ENCODE measurements at regions not wholly inside any gene's neighbourhood (a gene's known extent, or its start where the extent isn't known, plus 50 kb on each side); places are given as distances from the start of the nearest gene placed in this dataset.

DNA sequence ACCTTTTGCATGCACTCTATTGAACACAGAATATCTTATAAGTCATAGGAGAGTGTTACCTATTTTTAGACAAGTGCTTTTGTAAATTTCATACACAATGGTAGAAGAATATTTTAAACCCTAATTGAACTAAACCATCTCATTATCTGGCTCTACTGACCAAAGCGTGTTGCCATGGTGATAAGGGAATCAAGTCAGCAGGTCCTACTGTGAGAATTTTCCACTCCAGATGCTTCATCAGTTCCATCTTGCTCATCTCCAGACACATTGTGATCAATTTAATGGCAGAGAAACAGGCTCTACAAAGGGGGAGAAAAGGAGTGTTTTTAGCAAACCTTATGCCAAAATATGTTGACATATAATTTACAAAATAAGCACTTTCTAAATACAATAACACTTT, 621.9 kb upstream of the GHITM start:
- TF ChIP-seq, protein P1, sequence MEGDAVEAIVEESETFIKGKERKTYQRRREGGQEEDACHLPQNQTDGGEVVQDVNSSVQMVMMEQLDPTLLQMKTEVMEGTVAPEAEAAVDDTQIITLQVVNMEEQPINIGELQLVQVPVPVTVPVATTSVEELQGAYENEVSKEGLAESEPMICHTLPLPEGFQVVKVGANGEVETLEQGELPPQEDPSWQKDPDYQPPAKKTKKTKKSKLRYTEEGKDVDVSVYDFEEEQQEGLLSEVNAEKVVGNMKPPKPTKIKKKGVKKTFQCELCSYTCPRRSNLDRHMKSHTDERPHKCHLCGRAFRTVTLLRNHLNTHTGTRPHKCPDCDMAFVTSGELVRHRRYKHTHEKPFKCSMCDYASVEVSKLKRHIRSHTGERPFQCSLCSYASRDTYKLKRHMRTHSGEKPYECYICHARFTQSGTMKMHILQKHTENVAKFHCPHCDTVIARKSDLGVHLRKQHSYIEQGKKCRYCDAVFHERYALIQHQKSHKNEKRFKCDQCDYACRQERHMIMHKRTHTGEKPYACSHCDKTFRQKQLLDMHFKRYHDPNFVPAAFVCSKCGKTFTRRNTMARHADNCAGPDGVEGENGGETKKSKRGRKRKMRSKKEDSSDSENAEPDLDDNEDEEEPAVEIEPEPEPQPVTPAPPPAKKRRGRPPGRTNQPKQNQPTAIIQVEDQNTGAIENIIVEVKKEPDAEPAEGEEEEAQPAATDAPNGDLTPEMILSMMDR (IDR thresholded peaks at IDR 0.05) = no peak
- TF ChIP-seq POLR2AphosphoS5 (IDR thresholded peaks at IDR 0.05) = no peak
- TF ChIP-seq POLR2A (IDR thresholded peaks at IDR 0.05) = no peak
